Daoy (cell line): ENCODE measurements at regions not wholly inside any gene's neighbourhood (a gene's known extent, or its start where the extent isn't known, plus 50 kb on each side); places are given as distances from the start of the nearest gene placed in this dataset.
"Not testable (repeated sequence)": the region's sequence is repeated elsewhere in the genome, so short reads cannot be mapped to it uniquely, and the experiment has no call there.

ENCODE experiments used
- DNase-seq: peaks from one replicate; pipeline ENCODE4 v3.0.0-alpha.2; 2015; ENCODE audit warnings: low read depth

GRCh38 chr1:105591681-105592080 is 1464.8 kb upstream of the PRMT6 start:
- DNase-seq, result no peak

- no peak for DNase-seq
Measured at GRCh38 chr1:105608713-105609112, 1447.8 kb upstream of the PRMT6 start.

GRCh38 chr1:105626276-105626987 is 1430.0 kb upstream of the PRMT6 start:
- no peak for DNase-seq

GRCh38 chr1:105631153-105631744 is 1425.2 kb upstream of the PRMT6 start:
- not testable (repeated sequence) for DNase-seq

GRCh38 chr1:105632342-105633196 is 1423.9 kb upstream of the PRMT6 start:
- DNase-seq, result no peak

GRCh38 chr1:105636052-105636451 is 1420.4 kb upstream of the PRMT6 start:
- no peak for DNase-seq

GRCh38 chr1:105641407-105641806 is 1415.1 kb upstream of the PRMT6 start:
- DNase-seq, result no peak

- no peak for DNase-seq
Measured at GRCh38 chr1:105652109-105652508, 1404.4 kb upstream of the PRMT6 start.

GRCh38 chr1:105655032-105655431 is 1401.4 kb upstream of the PRMT6 start:
- DNase-seq, result no peak

GRCh38 chr1:105664495-105664894 is 1392.0 kb upstream of the PRMT6 start:
- DNase-seq, result peak; percentile 8

GRCh38 chr1:105678334-105678733 is 1378.1 kb upstream of the PRMT6 start:
- no peak for DNase-seq

GRCh38 chr1:105684714-105685113 is 1371.8 kb upstream of the PRMT6 start:
- no peak for DNase-seq

- no peak for DNase-seq
Measured at GRCh38 chr1:105686026-105686425, 1370.4 kb upstream of the PRMT6 start.

GRCh38 chr1:105686874-105687690 is 1369.4 kb upstream of the PRMT6 start:
- no peak for DNase-seq

GRCh38 chr1:105700723-105701122 is 1355.8 kb upstream of the PRMT6 start:
- no peak for DNase-seq

GRCh38 chr1:105724286-105724685 is 1332.2 kb upstream of the PRMT6 start:
- no peak for DNase-seq

GRCh38 chr1:105730701-105731100 is 1325.8 kb upstream of the PRMT6 start:
- DNase-seq, result no peak

- DNase-seq, result no peak
Measured at GRCh38 chr1:105736349-105736748, 1320.1 kb upstream of the PRMT6 start.

- no peak for DNase-seq
Measured at GRCh38 chr1:105779727-105780126, 1276.7 kb upstream of the PRMT6 start.

- no peak for DNase-seq
Measured at GRCh38 chr1:105785021-105785420, 1271.5 kb upstream of the PRMT6 start.

GRCh38 chr1:105793536-105794146 is 1262.8 kb upstream of the PRMT6 start:
- peak; percentile 12 for DNase-seq
